Transverse colon (tissue), 4 donors: ENCODE measurements at regions not wholly inside any gene's neighbourhood (a gene's known extent, or its start where the extent isn't known, plus 50 kb on each side); places are given as distances from the start of the nearest gene placed in this dataset.

Source experiments
- DNase-seq: peaks from one replicate; pipeline ENCODE4 v3.0.0-alpha.2; 2019
- H3K27ac ChIP-seq, 4 donors: fragments of 200-600 bp; sonication (generic); 2 replicates each; pipeline ENCODE4 v1.5.1; 2016 to 2018; ENCODE audit warnings: inconsistent platforms in 4 of 4
- H3K27me3 ChIP-seq: fragments of 200-600 bp; sonication (generic); 2 replicates; pipeline ENCODE4 v1.5.1; 2017; ENCODE audit warnings: inconsistent platforms
- H3K36me3 ChIP-seq, 4 donors: fragments of 200-600 bp; sonication (generic); 2 replicates each; pipeline ENCODE4 v1.5.1; 2017 to 2019; ENCODE audit warnings: inconsistent platforms in 4 of 4
- H3K4me1 ChIP-seq, 4 donors: fragments of 200-600 bp; sonication (generic); 2 replicates each; pipeline ENCODE4 v1.5.1; 2017 to 2020; ENCODE audit warnings: inconsistent platforms in 4 of 4
- H3K4me3 ChIP-seq, 4 donors: fragments of 200-600 bp; sonication (generic); 1 replicate in 1 of 4; 2 replicates in 3 of 4; pipeline versions ENCODE4 v1.5.1 to v1.6.1; 2017 to 2019; ENCODE audit warnings: inconsistent platforms in 4 of 4
- H3K9me3 ChIP-seq, 2 donors: fragments of 200-600 bp; sonication (generic); 2 replicates each; pipeline ENCODE4 v1.5.1; 2017 to 2019; ENCODE audit warnings: inconsistent platforms in 2 of 2
- EP300 ChIP-seq: sonication (generic); formaldehyde crosslinking; IDR thresholded peaks from one replicate; pipeline ENCODE4 v1.6.1; 2017; ENCODE audit warnings: antibody characterized with exemption, low read depth
- POLR2A ChIP-seq: fragments of 450-650 bp; IDR thresholded peaks from one replicate; pipeline ENCODE4 v1.6.1; 2016; ENCODE audit warnings: antibody characterized with exemption, mild to moderate bottlenecking, moderate library complexity
- POLR2AphosphoS5 ChIP-seq, 3 donors: sonication (generic); formaldehyde crosslinking; IDR thresholded peaks; one replicate each; pipeline ENCODE4 v1.6.1; 2016; ENCODE audit warnings: antibody characterized with exemption in 3 of 3
- WGBS, 2 donors: methylation state at CpG; one replicate each; pipeline ENCODE4 v1.1.5; 2018; ENCODE audit warnings: low coverage in 1 of 2; 5-methylcytosine and 5-hydroxymethylcytosine counted together
- in situ Hi-C, 4 donors: fragments of 200-750 bp; cut with MboI; loops; one replicate each; pipeline versions ENCODE4 v1.15.0 to v1.15.1; 2017; ENCODE audit warnings: low sequenced_read_pairs in 3 of 4, low pct_ligation_motif_present in 1 of 4, low pct_unique_long_range_greater_than_20kb in 1 of 4
- intact Hi-C: fragments of 100-400 bp; cut with DNase I; formaldehyde crosslinking; loops from one replicate; pipeline ENCODE4 v1.15.1; 2023; ENCODE audit warnings: low total_unique reads
- TF ChIP-seq, protein P1 (sequence below), 5 experiments: fragments of 200-600 bp in 3 of 5; fragments of 450-650 bp in 2 of 5; sonication (generic) in 3 of 5; IDR thresholded peaks; 1 replicate in 2 of 5; 2 replicates in 3 of 5; pipeline ENCODE4 v1.5.1; 2016 to 2017; ENCODE audit warnings: antibody characterized with exemption in 5 of 5, inconsistent platforms in 3 of 5, mild to moderate bottlenecking in 2 of 5, moderate library complexity in 1 of 5

DNA sequence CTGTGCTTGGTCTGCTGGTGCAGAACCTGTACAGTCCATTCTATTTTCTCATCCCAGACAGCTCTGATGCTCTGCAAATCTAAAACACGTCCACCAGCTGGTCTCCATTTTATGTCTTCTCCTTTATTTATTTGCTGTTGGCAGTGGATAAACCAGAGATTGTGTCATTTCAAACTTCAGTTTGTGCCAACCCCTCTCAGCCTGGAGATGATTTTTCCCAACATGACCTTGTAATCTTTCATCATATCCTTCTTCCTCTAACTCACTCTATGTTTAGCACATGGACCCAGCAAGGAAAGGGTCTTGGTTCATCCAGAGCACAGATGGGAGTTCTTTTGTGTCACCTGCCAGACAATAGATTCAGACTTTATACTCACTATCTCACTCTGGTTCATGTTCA lies 273.2 kb downstream of the MTX2 start:
- no peaks in the 10 kb centered on the region for H3K9me3 ChIP-seq
- H3K4me3 ChIP-seq = no peak overlapping the region
- TF ChIP-seq POLR2A (no peak), EP300 (no peak), POLR2AphosphoS5 (IDR thresholded peaks at IDR 0.05) (no peak)
- TF ChIP-seq, protein P1, sequence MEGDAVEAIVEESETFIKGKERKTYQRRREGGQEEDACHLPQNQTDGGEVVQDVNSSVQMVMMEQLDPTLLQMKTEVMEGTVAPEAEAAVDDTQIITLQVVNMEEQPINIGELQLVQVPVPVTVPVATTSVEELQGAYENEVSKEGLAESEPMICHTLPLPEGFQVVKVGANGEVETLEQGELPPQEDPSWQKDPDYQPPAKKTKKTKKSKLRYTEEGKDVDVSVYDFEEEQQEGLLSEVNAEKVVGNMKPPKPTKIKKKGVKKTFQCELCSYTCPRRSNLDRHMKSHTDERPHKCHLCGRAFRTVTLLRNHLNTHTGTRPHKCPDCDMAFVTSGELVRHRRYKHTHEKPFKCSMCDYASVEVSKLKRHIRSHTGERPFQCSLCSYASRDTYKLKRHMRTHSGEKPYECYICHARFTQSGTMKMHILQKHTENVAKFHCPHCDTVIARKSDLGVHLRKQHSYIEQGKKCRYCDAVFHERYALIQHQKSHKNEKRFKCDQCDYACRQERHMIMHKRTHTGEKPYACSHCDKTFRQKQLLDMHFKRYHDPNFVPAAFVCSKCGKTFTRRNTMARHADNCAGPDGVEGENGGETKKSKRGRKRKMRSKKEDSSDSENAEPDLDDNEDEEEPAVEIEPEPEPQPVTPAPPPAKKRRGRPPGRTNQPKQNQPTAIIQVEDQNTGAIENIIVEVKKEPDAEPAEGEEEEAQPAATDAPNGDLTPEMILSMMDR (IDR thresholded peaks at IDR 0.05) = no peak
- in situ Hi-C loops (no loop called here), intact Hi-C loops (no loop called here)
- no peak for DNase-seq
- H3K27me3 ChIP-seq = no peaks in the 10 kb centered on the region
- no peaks in the 10 kb centered on the region for H3K36me3 ChIP-seq
- H3K27ac ChIP-seq = no peak overlapping the region
- no peaks in the 10 kb centered on the region for H3K4me1 ChIP-seq
- 42% methylated on average over 1 of the region's 1 CpG; no CpG with 5 or more reads in 1 of the 2 donors for WGBS, 2 donors

DNA sequence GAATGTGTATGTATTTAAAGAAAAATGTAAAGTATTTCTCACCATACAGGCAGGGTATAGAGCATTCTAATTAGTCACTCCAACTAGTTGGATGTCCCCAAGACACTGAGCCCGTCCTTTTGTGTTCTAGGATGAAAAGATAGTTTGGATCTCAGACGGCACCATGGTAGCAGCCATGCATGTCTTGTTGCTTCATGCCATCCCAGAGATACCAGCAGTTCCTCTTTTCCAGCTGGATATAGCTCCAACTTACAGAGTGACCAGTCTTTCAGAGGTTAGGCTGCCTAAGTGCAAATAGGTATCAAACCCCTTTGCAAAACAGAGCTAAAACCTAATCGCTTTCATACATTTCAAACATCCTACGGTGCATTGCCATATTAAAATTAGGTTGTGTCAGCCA lies 275.3 kb downstream of the MTX2 start:
- intact Hi-C loops = no loop called here
- no peaks in the 10 kb centered on the region for H3K9me3 ChIP-seq
- DNase-seq = no peak
- TF ChIP-seq EP300 (no peak), POLR2AphosphoS5 (IDR thresholded peaks at IDR 0.05) (no peak), POLR2A (no peak)
- TF ChIP-seq, protein P1 (IDR thresholded peaks at IDR 0.05) = no peak
- 86 to 87% methylated on average over 2 to 4 of the region's 4 CpGs for WGBS, 2 donors
- no peaks in the 10 kb centered on the region for H3K36me3 ChIP-seq
- H3K4me1 ChIP-seq = no peaks in the 10 kb centered on the region
- H3K4me3 ChIP-seq = no peak overlapping the region
- H3K27ac ChIP-seq = no peak overlapping the region
- H3K27me3 ChIP-seq = no peaks in the 10 kb centered on the region
- in situ Hi-C loops = no loop called here

DNA sequence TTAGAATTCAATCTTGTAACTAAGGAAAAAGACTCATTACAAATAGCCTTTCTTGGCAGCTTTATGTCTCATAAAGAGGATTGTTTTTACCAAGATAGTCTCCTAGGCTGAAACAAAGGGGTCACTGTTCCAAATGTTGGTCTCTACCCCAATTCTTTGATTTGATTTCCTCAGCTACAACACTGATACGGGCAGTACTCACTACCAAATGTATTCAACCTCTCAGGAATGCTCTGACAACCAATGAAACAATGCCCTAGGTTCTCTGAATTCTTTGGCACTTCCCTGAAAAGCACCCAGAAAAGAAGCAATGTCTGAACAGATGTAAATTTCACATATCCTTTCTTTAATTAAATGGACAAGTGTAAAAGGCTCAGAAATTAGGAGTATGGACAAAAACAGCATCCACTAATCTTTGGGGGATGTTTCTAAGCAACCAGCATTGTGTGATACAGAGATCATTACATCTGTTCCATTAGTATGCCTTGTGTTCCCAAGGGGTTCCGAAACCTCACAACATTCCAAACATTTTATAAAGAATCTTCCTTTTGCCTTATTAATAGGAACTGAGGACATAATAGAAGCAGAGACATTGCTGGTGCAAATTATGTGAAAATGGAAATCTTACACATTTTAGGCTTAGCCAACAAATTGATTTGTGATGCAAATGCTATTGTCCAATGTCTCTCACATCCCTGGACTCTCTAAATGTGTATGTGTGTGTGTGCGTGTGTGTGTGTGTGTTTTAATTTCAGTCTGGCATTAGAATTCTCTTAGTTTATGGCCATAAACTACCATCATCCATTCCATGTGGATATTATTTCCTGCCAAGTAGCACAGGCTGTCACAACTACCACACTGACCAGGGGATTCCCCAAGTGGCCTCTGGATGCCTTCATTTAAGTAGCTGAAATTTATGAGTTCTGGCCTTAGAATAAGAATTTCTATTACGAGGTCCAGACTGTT lies 276.0 kb downstream of the MTX2 start:
- 38 to 60% methylated on average over 3 to 4 of the region's 4 CpGs for WGBS, 2 donors
- no peaks in the 10 kb centered on the region for H3K4me1 ChIP-seq
- TF ChIP-seq EP300 = no peak
- TF ChIP-seq POLR2A = no peak
- TF ChIP-seq POLR2AphosphoS5 (IDR thresholded peaks at IDR 0.05) = no peak
- TF ChIP-seq, protein P1 (IDR thresholded peaks at IDR 0.05) = no peak
- no peak for DNase-seq
- no peaks in the 10 kb centered on the region for H3K9me3 ChIP-seq
- no peaks in the 10 kb centered on the region for H3K36me3 ChIP-seq
- no peak overlapping the region for H3K4me3 ChIP-seq
- intact Hi-C loops (no loop called here), in situ Hi-C loops (no loop called here)
- H3K27me3 ChIP-seq = no peaks in the 10 kb centered on the region
- no peak overlapping the region for H3K27ac ChIP-seq

DNA sequence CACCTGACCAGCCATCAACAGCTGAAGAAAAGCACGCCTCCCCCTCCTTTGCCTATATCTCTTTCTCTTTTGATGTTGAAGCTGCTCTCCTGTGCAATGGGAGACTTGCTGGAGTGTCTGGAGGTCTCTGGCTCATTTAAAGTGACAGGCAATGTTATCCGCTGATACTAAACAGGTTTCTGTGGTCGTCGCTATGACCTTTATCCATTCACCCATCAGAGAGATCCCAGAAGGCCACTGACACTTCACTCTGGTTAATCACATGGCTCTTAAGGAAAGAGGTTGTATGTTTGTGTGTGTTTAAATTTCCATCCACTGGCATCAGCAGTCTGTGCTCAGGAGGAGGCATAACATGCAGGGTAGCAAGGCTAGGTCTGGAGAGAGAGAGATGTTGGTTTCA lies 277.3 kb downstream of the MTX2 start:
- in situ Hi-C loops (no loop called here), intact Hi-C loops (no loop called here)
- no peaks in the 10 kb centered on the region for H3K9me3 ChIP-seq
- no peak for DNase-seq
- no peaks in the 10 kb centered on the region for H3K27me3 ChIP-seq
- 80 to 94% methylated on average over 1 to 4 of the region's 4 CpGs for WGBS, 2 donors
- H3K4me1 ChIP-seq = no peaks in the 10 kb centered on the region
- TF ChIP-seq EP300 (no peak), POLR2A (no peak), POLR2AphosphoS5 (IDR thresholded peaks at IDR 0.05) (no peak)
- TF ChIP-seq, protein P1 (IDR thresholded peaks at IDR 0.05) = no peak
- no peaks in the 10 kb centered on the region for H3K36me3 ChIP-seq
- no peak overlapping the region for H3K27ac ChIP-seq
- no peak overlapping the region for H3K4me3 ChIP-seq
